Gastroesophageal sphincter (tissue), 4 donors: ENCODE measurements at regions not wholly inside any gene's neighbourhood (a gene's known extent, or its start where the extent isn't known, plus 50 kb on each side); places are given as distances from the start of the nearest gene placed in this dataset.

Source experiments
- ATAC-seq: fragments of 150-250 bp; one replicate; pipeline ENCODE4 v1.9.1; 2016; ENCODE audit warnings: mild to moderate bottlenecking, moderate library complexity
- H3K27ac ChIP-seq, 4 donors: fragments of 200-600 bp; sonication (generic) in 3 of 4; 1 replicate in 3 of 4; 2 replicates in 1 of 4; pipeline ENCODE4 v1.5.1; 2016 to 2019
- H3K27me3 ChIP-seq: fragments of 200-600 bp; sonication (generic); one replicate; pipeline ENCODE4 v1.5.1; 2019
- H3K36me3 ChIP-seq, 2 donors: fragments of 200-600 bp; sonication (generic); one replicate each; pipeline ENCODE4 v1.5.1; 2019; ENCODE audit warnings: control low read depth in 1 of 2
- H3K4me1 ChIP-seq, 3 donors: fragments of 200-600 bp; sonication (generic); 1 replicate in 2 of 3; 2 replicates in 1 of 3; pipeline ENCODE4 v1.5.1; 2016 to 2019; ENCODE audit warnings: control low read depth in 2 of 3
- H3K4me3 ChIP-seq, 2 donors: fragments of 200-600 bp; sonication (generic); one replicate each; pipeline ENCODE4 v1.5.1; 2019; ENCODE audit warnings: mild to moderate bottlenecking in 1 of 2, moderate library complexity in 1 of 2
- H3K9me3 ChIP-seq, 3 donors: fragments of 200-600 bp; sonication (generic); one replicate each; pipeline ENCODE4 v1.5.1; 2017 to 2019; ENCODE audit warnings: control low read depth in 2 of 3
- CTCF ChIP-seq, 4 experiments: fragments of 200-600 bp in 2 of 4; fragments of 450-650 bp in 2 of 4; sonication (generic) in 1 of 4; IDR thresholded peaks; one replicate each; pipeline ENCODE4 v1.5.1; 2017 to 2019; ENCODE audit warnings: antibody characterized with exemption in 4 of 4, mild to moderate bottlenecking in 2 of 4, moderate library complexity in 2 of 4
- EP300 ChIP-seq: sonication (generic); formaldehyde crosslinking; IDR thresholded peaks from one replicate; pipeline ENCODE4 v1.6.1; 2017; ENCODE audit warnings: antibody characterized with exemption, mild to moderate bottlenecking
- POLR2A ChIP-seq, 2 donors: fragments of 450-650 bp; IDR thresholded peaks; one replicate each; pipeline ENCODE4 v1.6.1; 2017; ENCODE audit warnings: antibody characterized with exemption in 2 of 2, mild to moderate bottlenecking in 2 of 2, moderate library complexity in 1 of 2
- POLR2AphosphoS5 ChIP-seq: sonication (generic); formaldehyde crosslinking; IDR thresholded peaks from one replicate; pipeline ENCODE4 v1.6.1; 2017; ENCODE audit warnings: antibody characterized with exemption
- WGBS, 2 donors: methylation state at CpG; one replicate each; pipeline ENCODE4 v1.1.5; 2018; ENCODE audit warnings: low coverage in 1 of 2; 5-methylcytosine and 5-hydroxymethylcytosine counted together

- 65 to 83% methylated on average over 2 to 4 of the region's 4 CpGs for WGBS, 2 donors
- H3K4me3 ChIP-seq, result no peak overlapping the region
- H3K9me3 ChIP-seq, result no peaks in the 10 kb centered on the region
- no peaks in the 10 kb centered on the region for H3K36me3 ChIP-seq
- no peaks in the 10 kb centered on the region for H3K4me1 ChIP-seq
- no peak for ATAC-seq
- no peak overlapping the region for H3K27ac ChIP-seq
- TF ChIP-seq EP300, result no peak
- no peak for TF ChIP-seq POLR2A (IDR thresholded peaks at IDR 0.05)
- no peak for TF ChIP-seq CTCF (IDR thresholded peaks at IDR 0.05)
- no peak for TF ChIP-seq POLR2AphosphoS5
- no peaks in the 10 kb centered on the region for H3K27me3 ChIP-seq
Measured at GRCh38 chr16:64339052-64339770, 782.7 kb downstream of the CDH11 start.

GRCh38 chr16:64321881-64322280 lies 800.0 kb downstream of the CDH11 start:
- TF ChIP-seq EP300 (no peak), POLR2A (IDR thresholded peaks at IDR 0.05) (no peak), CTCF (IDR thresholded peaks at IDR 0.05) (no peak), POLR2AphosphoS5 (no peak)
- Histone ChIP-seq H3K36me3 (no peaks in the 10 kb centered on the region), H3K4me3 (no peak overlapping the region), H3K9me3 (no peaks in the 10 kb centered on the region), H3K4me1 (no peaks in the 10 kb centered on the region), H3K27ac (no peak overlapping the region), H3K27me3 (no peaks in the 10 kb centered on the region)
- 70 to 96% methylated on average over 1 to 2 of the region's 2 CpGs for WGBS, 2 donors
- no peak for ATAC-seq

GRCh38 chr16:64321066-64321465 lies 800.8 kb downstream of the CDH11 start:
- Histone ChIP-seq H3K36me3 (no peaks in the 10 kb centered on the region), H3K27ac (no peak overlapping the region), H3K9me3 (no peaks in the 10 kb centered on the region), H3K4me3 (no peak overlapping the region), H3K4me1 (no peaks in the 10 kb centered on the region), H3K27me3 (no peaks in the 10 kb centered on the region)
- TF ChIP-seq CTCF (IDR thresholded peaks at IDR 0.05), result no peak
- TF ChIP-seq POLR2A (IDR thresholded peaks at IDR 0.05), result no peak
- no peak for TF ChIP-seq POLR2AphosphoS5
- TF ChIP-seq EP300, result no peak
- 69 to 87% methylated on average over 1 of the region's 1 CpG for WGBS, 2 donors
- no peak for ATAC-seq

- no peak for ATAC-seq
- TF ChIP-seq EP300, result no peak
- TF ChIP-seq CTCF (IDR thresholded peaks at IDR 0.05), result no peak
- Histone ChIP-seq H3K4me1 (no peaks in the 10 kb centered on the region), H3K27ac (no peak overlapping the region), H3K36me3 (no peaks in the 10 kb centered on the region), H3K27me3 (no peaks in the 10 kb centered on the region), H3K9me3 (no peaks in the 10 kb centered on the region), H3K4me3 (no peak overlapping the region)
- WGBS, 2 donors, result 95 to 96% methylated on average over 1 of the region's 1 CpG
Measured at GRCh38 chr16:64317601-64318000, 804.3 kb downstream of the CDH11 start.

GRCh38 chr16:64313726-64314125 lies 808.1 kb downstream of the CDH11 start:
- 91 to 94% methylated on average over 4 of the region's 4 CpGs for WGBS, 2 donors
- TF ChIP-seq POLR2A (IDR thresholded peaks at IDR 0.05), result no peak
- TF ChIP-seq CTCF (IDR thresholded peaks at IDR 0.05), result no peak
- no peak for TF ChIP-seq EP300
- TF ChIP-seq POLR2AphosphoS5, result no peak
- Histone ChIP-seq H3K27me3 (no peaks in the 10 kb centered on the region), H3K27ac (no peak overlapping the region), H3K36me3 (no peaks in the 10 kb centered on the region), H3K9me3 (peaks cover 0 to 6% (median 0%) of the 10 kb centered on the region in 3 donors), H3K4me1 (no peaks in the 10 kb centered on the region), H3K4me3 (no peak overlapping the region)
- ATAC-seq, result no peak
